GM21619 (cell line): ENCODE measurements at regions not wholly inside any gene's neighbourhood (a gene's known extent, or its start where the extent isn't known, plus 50 kb on each side); places are given as distances from the start of the nearest gene placed in this dataset.

Source experiments
- ATAC-seq: cut with Tn5 transposase; IDR thresholded peaks from one replicate; pipeline ENCODE4 v1.9.1; 2021; ENCODE audit not compliant: unreplicated experiment

GRCh38 chr1:13878021-13878420, 178.0 kb downstream of the PRDM2 start:
- ATAC-seq = no peak

GRCh38 chr1:13878451-13878850, 178.5 kb downstream of the PRDM2 start:
- no peak for ATAC-seq

GRCh38 chr1:13881385-13882088, 181.5 kb downstream of the PRDM2 start:
- ATAC-seq = no peak

- no peak for ATAC-seq
Observed at GRCh38 chr1:13888351-13888986, 188.5 kb downstream of the PRDM2 start.

GRCh38 chr1:13889495-13889894, 189.5 kb downstream of the PRDM2 start:
- ATAC-seq = no peak

GRCh38 chr1:13890766-13891165, 190.8 kb downstream of the PRDM2 start:
- no peak for ATAC-seq

- ATAC-seq = no peak
Observed at GRCh38 chr1:13892198-13892597, 192.2 kb downstream of the PRDM2 start.

- ATAC-seq = no peak
Observed at GRCh38 chr1:13892671-13893325, 192.8 kb downstream of the PRDM2 start.

- no peak for ATAC-seq
Observed at GRCh38 chr1:13893409-13893821, 193.4 kb downstream of the PRDM2 start.

GRCh38 chr1:13896932-13897331, 196.9 kb downstream of the PRDM2 start:
- no peak for ATAC-seq

- no peak for ATAC-seq
Observed at GRCh38 chr1:13898406-13898805, 198.4 kb downstream of the PRDM2 start.

GRCh38 chr1:13899856-13900255, 199.9 kb downstream of the PRDM2 start:
- no peak for ATAC-seq

GRCh38 chr1:13900583-13900982, 200.6 kb downstream of the PRDM2 start:
- ATAC-seq = no peak

GRCh38 chr1:13901039-13901438, 201.1 kb downstream of the PRDM2 start:
- no peak for ATAC-seq

- ATAC-seq = no peak
Observed at GRCh38 chr1:13901597-13901996, 201.6 kb downstream of the PRDM2 start.

GRCh38 chr1:13908128-13908527, 208.1 kb downstream of the PRDM2 start:
- peak; percentile 82 for ATAC-seq

GRCh38 chr1:13911697-13912619, 212.0 kb downstream of the PRDM2 start:
- no peak for ATAC-seq

GRCh38 chr1:13913396-13913795, 213.4 kb downstream of the PRDM2 start:
- ATAC-seq = no peak

- no peak for ATAC-seq
Observed at GRCh38 chr1:13916530-13916929, 216.5 kb downstream of the PRDM2 start.

GRCh38 chr1:13917607-13918006, 217.6 kb downstream of the PRDM2 start:
- no peak for ATAC-seq

- ATAC-seq = no peak
Observed at GRCh38 chr1:13918862-13919261, 218.9 kb downstream of the PRDM2 start.
